ENCODE measurements at regions not wholly inside any gene's neighbourhood (a gene's known extent, or its start where the extent isn't known, plus 50 kb on each side); places are given as distances from the start of the nearest gene placed in this dataset.

GRCh38 chr3:87576752-87577151 is 300.4 kb upstream of the POU1F1 start:
- Mint-ChIP-seq H3K9me3 (ENCODE audit: unreplicated experiment) (no peaks in the 10 kb centered on the region), H3K4me1 (ENCODE audit: unreplicated experiment) (no peaks in the 10 kb centered on the region), H3K27me3 (ENCODE audit: unreplicated experiment) (no peaks in the 10 kb centered on the region), H3K4me3 (ENCODE audit: unreplicated experiment) (no peak overlapping the region), H3K36me3 (ENCODE audit: unreplicated experiment) (no peaks in the 10 kb centered on the region), H3K27ac (ENCODE audit: unreplicated experiment) (no peak overlapping the region)
- no peak for TF ChIP-seq CTCF (IDR thresholded peaks at IDR 0.05)
- DNase-seq (ENCODE audit: extremely low spot score, unreplicated experiment), result no peak

DNA sequence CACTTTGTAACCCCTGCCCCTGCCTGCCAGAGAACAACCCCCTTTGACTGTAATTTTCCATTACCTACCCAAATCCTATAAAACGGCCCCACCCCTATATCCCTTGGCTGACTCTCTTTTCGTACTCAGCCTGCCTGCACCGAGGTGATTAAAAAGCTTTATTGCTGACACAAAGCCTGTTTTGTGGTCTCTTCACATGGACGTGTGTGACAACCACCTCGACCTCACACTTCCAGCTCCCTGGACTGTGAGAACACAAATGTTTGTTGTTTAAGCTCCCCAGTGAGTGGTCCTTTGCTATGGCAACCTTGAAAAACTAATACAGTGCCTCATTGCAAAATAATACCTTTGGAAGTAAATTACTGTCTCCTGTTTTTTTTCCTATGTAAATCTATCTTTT is 299.2 kb upstream of the POU1F1 start:
- no peaks in the 10 kb centered on the region for H3K27me3 Mint-ChIP-seq (ENCODE audit: unreplicated experiment)
- H3K4me1 Mint-ChIP-seq (ENCODE audit: unreplicated experiment), result no peaks in the 10 kb centered on the region
- H3K27ac Mint-ChIP-seq (ENCODE audit: unreplicated experiment), result no peak overlapping the region
- DNase-seq (ENCODE audit: extremely low spot score, unreplicated experiment), result no peak
- H3K4me3 Mint-ChIP-seq (ENCODE audit: unreplicated experiment), result no peak overlapping the region
- TF ChIP-seq CTCF (IDR thresholded peaks at IDR 0.05), result no peak
- H3K36me3 Mint-ChIP-seq (ENCODE audit: unreplicated experiment), result no peaks in the 10 kb centered on the region
- no peaks in the 10 kb centered on the region for H3K9me3 Mint-ChIP-seq (ENCODE audit: unreplicated experiment)

DNA sequence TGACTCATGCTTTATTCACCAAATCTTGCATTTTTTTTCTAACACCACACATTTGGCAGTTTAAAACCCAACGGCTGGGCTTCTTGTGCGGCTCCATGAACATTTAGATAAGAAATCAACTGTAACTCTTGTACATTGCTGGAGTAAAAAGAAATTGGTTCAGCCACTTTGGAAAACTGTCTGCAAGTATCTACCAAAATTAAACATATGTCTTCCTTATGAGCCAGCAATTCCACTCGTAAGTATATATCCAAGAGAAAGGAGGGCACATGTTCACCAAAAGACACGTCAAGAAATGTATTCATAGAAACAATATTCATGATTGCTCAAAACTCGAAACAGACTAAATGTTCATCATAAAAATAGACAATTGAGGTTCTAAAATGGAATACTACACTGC is 291.9 kb upstream of the POU1F1 start:
- Mint-ChIP-seq H3K4me1 (ENCODE audit: unreplicated experiment) (no peaks in the 10 kb centered on the region), H3K27ac (ENCODE audit: unreplicated experiment) (no peak overlapping the region), H3K27me3 (ENCODE audit: unreplicated experiment) (peaks cover 5% of the 10 kb centered on the region), H3K9me3 (ENCODE audit: unreplicated experiment) (no peaks in the 10 kb centered on the region), H3K4me3 (ENCODE audit: unreplicated experiment) (no peak overlapping the region), H3K36me3 (ENCODE audit: unreplicated experiment) (no peaks in the 10 kb centered on the region)
- TF ChIP-seq CTCF (IDR thresholded peaks at IDR 0.05), result no peak
- DNase-seq (ENCODE audit: extremely low spot score, unreplicated experiment), result no peak

GRCh38 chr3:87564438-87564837 is 288.1 kb upstream of the POU1F1 start:
- Mint-ChIP-seq H3K4me1 (ENCODE audit: unreplicated experiment) (no peaks in the 10 kb centered on the region), H3K4me3 (ENCODE audit: unreplicated experiment) (no peak overlapping the region), H3K27me3 (ENCODE audit: unreplicated experiment) (peaks cover 8% of the 10 kb centered on the region), H3K27ac (ENCODE audit: unreplicated experiment) (no peak overlapping the region), H3K9me3 (ENCODE audit: unreplicated experiment) (no peaks in the 10 kb centered on the region), H3K36me3 (ENCODE audit: unreplicated experiment) (no peaks in the 10 kb centered on the region)
- DNase-seq (ENCODE audit: extremely low spot score, unreplicated experiment), result no peak
- TF ChIP-seq CTCF (IDR thresholded peaks at IDR 0.05), result no peak

GRCh38 chr3:87563712-87564111 is 287.3 kb upstream of the POU1F1 start:
- DNase-seq (ENCODE audit: extremely low spot score, unreplicated experiment), result no peak
- Mint-ChIP-seq H3K27ac (ENCODE audit: unreplicated experiment) (no peak overlapping the region), H3K27me3 (ENCODE audit: unreplicated experiment) (peaks cover 8% of the 10 kb centered on the region), H3K9me3 (ENCODE audit: unreplicated experiment) (no peaks in the 10 kb centered on the region), H3K4me1 (ENCODE audit: unreplicated experiment) (no peaks in the 10 kb centered on the region), H3K36me3 (ENCODE audit: unreplicated experiment) (no peaks in the 10 kb centered on the region), H3K4me3 (ENCODE audit: unreplicated experiment) (no peak overlapping the region)
- no peak for TF ChIP-seq CTCF (IDR thresholded peaks at IDR 0.05)

Data from osteocyte (in vitro differentiated cells).